Hippocampal formation (tissue), 2 donors: ENCODE measurements at regions not wholly inside any gene's neighbourhood (a gene's known extent, or its start where the extent isn't known, plus 50 kb on each side); places are given as distances from the start of the nearest gene placed in this dataset.
"Not testable (repeated sequence)": the region's sequence is repeated elsewhere in the genome, so short reads cannot be mapped to it uniquely, and the experiment has no call there.

Source experiments
- DNase-seq, 2 donors: peaks; one replicate each; lab custom pipeline; 2025; lab: John Stamatoyannopoulos, UW

GRCh38 chr2:57703407-57703806 lies 343.2 kb upstream of the VRK2 start:
- no peak for DNase-seq

GRCh38 chr2:57707794-57708193 lies 338.8 kb upstream of the VRK2 start:
- DNase-seq: not testable (repeated sequence)

- DNase-seq: no peak
Measured at GRCh38 chr2:57711991-57712390, 334.6 kb upstream of the VRK2 start.

GRCh38 chr2:57720728-57721627 lies 325.6 kb upstream of the VRK2 start:
- DNase-seq: peak; percentile 21 to 77

GRCh38 chr2:57725337-57725947 lies 321.2 kb upstream of the VRK2 start:
- DNase-seq: no peak

- DNase-seq: no peak
Measured at GRCh38 chr2:57726294-57726693, 320.3 kb upstream of the VRK2 start.

GRCh38 chr2:57728691-57729090 lies 317.9 kb upstream of the VRK2 start:
- DNase-seq: no peak

GRCh38 chr2:57733956-57734355 lies 312.6 kb upstream of the VRK2 start:
- DNase-seq: no peak

- no peak for DNase-seq
Measured at GRCh38 chr2:57740891-57741290, 305.7 kb upstream of the VRK2 start.

GRCh38 chr2:57753636-57754035 lies 293.0 kb upstream of the VRK2 start:
- no peak for DNase-seq

- DNase-seq: no peak
Measured at GRCh38 chr2:57758686-57759085, 287.9 kb upstream of the VRK2 start.

GRCh38 chr2:57759131-57759530 lies 287.5 kb upstream of the VRK2 start:
- DNase-seq: no peak

GRCh38 chr2:57759822-57760300 lies 286.7 kb upstream of the VRK2 start:
- peak; percentile 82 to 89 for DNase-seq

- DNase-seq: no peak
Measured at GRCh38 chr2:57760381-57760801, 286.2 kb upstream of the VRK2 start.

- DNase-seq: no peak
Measured at GRCh38 chr2:57776916-57777315, 269.7 kb upstream of the VRK2 start.

GRCh38 chr2:57782587-57782986 lies 264.0 kb upstream of the VRK2 start:
- no peak for DNase-seq

GRCh38 chr2:57793310-57793709 lies 253.3 kb upstream of the VRK2 start:
- no peak for DNase-seq

GRCh38 chr2:57796527-57796926 lies 250.1 kb upstream of the VRK2 start:
- no peak for DNase-seq

GRCh38 chr2:57798346-57798745 lies 248.3 kb upstream of the VRK2 start:
- DNase-seq: no peak

GRCh38 chr2:57802243-57802642 lies 244.4 kb upstream of the VRK2 start:
- DNase-seq: no peak

- no peak for DNase-seq
Measured at GRCh38 chr2:57804971-57805370, 241.6 kb upstream of the VRK2 start.

- DNase-seq: no peak
Measured at GRCh38 chr2:57806449-57806968, 240.1 kb upstream of the VRK2 start.

GRCh38 chr2:57809230-57809629 lies 237.4 kb upstream of the VRK2 start:
- DNase-seq: no peak
